Effector CD8-positive, alpha-beta T cell (primary cell): ENCODE measurements at regions not wholly inside any gene's neighbourhood (a gene's known extent, or its start where the extent isn't known, plus 50 kb on each side); places are given as distances from the start of the nearest gene placed in this dataset.
"Not testable (repeated sequence)": the region's sequence is repeated elsewhere in the genome, so short reads cannot be mapped to it uniquely, and the experiment has no call there.

Source experiments
- DNase-seq: peaks from one replicate; lab custom pipeline; 2025; lab: John Stamatoyannopoulos, UW

DNA sequence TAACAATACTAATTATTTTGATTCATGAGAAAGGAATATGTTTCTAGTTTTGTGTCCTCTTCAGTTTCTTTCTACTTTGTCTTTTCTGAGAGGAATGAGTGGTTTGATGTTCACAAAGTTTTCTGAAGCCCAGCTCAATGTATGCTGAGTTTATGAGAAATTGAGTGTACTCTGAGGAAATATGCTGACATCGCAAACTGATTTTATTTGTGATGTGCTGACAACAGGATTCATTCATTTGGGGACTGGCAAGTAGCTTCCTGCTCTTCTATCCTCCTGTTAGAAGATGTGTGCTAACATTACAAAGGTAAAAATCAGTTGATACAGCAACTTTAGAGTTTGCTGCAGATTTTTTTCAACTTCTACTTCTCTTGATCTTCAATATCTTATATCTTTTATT, 403.2 kb upstream of the CDH19 start:
- DNase-seq, result no peak

DNA sequence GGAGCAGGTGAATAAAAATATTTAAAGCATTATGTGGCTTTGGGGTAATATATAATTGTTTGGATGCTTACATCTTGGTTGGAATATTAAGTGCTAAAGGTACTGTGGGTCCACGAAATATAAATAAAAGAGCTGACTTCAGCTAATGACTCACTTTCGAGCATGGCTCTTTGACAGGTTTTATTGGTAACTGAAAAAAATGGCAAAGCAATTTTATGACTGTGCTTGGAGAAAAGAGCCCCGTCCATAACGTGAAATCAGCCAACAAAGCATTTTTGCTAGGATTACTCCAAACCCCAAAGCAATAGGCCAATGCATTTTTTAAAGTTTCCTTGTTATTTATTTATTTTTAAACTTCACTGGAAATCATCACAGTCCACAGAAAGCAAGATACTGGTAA, 397.2 kb upstream of the CDH19 start:
- DNase-seq, result no peak

DNA sequence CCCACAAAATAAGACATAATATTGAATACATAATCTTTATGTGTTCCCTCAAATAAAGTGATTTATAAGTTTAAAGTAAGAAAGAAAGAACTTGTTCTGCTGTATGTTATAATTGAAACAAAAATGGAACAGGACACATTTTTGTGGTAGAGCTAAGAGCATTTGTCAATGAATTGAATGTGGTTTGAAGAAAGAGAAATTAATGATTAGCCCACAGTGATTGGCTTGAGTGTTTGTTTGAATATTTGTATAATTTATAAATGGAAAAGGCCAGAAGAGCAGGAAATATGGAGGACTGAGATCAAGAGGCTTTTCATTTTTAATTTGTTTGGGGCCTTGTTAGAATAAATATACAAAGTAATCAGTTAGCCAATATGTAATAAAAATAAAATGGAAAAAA, 395.1 kb upstream of the CDH19 start:
- DNase-seq, result no peak

DNA sequence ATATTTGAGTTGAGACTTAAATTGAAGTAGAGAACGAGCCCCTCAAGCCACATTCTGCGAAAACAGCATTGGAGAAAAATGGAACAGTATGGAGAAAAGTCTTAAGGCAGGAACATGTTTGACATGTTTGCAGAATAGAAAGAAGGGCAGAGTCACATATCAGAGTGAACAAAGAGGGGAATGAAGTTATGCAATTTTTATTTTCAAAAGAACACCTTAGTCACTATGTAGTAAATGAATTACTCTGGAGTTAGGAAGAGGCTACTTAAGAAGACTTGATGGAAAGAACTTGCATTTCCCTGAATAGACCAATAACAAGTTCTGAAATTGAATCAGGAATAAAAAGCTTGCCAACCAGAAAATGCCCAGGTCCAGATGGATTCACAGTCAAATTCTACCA, 391.4 kb upstream of the CDH19 start:
- DNase-seq, result no peak

DNA sequence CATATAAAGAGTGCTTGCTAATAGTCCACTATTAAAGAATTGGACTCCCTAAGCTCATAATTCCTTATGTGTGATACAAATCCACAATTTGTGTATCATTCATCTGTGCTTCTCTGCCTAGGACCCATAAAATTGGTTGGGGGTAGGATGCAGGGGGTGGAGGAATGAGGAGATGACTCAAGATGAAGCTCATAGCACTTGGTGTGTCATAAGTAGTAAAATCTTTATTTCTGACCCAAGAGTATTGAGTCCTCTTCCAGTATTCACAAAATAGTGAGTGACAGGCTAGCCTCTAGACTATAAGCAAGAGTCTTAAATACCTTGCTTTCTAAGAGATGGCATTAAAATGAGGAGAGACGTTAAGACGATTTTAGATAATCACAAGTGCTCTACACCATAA, 390.9 kb upstream of the CDH19 start:
- no peak for DNase-seq

DNA sequence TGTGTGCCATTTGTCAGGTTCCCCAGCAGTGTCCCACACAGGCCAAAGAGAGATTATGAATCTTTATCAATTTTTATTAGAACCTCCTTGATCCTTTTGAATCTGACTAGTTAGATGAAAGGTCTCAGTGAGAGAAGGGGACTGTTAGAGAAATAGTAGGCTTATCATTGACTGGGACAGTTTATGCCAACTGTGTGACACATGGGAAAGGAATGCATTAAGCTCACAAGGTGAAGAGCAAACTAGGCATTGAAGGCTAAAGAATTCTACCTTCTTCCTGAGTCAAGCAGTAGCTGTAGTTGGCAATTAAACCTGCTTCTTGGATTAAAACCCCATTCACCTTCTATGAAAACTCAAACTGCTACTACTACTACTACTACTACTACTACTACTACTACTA, 389.6 kb upstream of the CDH19 start:
- DNase-seq, result no peak

DNA sequence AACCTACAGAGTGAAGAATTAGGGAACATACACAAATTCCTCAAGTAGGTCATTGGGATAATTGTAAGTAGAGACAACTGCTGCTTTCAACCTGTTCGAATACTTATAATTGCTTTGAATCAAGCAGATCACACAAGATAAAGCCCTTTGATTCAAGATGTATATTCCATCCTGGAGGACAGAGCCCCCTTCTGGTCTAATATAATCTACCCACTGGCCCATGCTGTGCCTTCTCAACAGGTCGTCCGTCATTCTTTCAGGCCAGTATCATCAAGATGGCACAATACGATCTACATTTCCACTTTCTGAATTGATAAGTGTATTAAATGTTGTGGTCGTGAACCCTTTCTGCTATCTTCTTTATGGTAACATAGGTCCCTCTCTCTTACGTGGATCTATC, 387.0 kb upstream of the CDH19 start:
- DNase-seq, result no peak

DNA sequence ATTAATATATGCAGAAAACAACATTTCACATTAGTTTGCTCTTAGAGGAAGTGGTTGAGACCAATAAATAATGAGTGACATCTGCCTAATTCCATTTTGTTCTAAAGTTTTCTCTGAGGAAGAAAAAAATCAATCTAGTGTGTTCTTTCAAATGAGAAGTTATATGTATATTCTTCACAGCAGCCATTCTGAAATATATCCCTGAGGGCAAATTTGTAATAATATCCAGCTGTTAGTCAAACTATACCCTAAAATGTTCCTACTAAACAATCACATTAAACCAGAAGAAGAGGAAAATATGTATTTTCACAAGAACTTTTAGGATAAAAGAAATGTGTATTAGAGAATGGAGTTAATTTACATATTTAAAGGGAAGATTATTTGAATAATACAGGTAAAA, 375.1 kb upstream of the CDH19 start:
- DNase-seq, result no peak

DNA sequence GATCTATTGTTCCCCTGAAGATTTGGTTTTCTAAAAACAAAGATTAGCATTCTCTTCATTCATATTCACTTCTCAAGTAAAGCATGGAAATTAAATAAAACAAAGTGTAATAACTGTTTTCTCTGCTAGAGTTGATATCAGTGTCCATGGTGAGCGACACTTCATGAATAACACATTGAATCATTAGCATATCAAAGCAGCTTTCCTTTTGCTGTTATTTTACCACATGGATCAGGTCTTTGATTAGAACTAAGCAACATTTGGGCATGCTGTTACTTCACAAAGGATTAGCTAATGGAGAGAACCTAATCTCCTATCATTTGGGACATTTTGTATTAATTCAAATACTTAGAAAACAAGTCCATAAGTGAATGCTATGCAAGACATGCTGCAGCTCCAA, 368.8 kb upstream of the CDH19 start:
- DNase-seq, result no peak

DNA sequence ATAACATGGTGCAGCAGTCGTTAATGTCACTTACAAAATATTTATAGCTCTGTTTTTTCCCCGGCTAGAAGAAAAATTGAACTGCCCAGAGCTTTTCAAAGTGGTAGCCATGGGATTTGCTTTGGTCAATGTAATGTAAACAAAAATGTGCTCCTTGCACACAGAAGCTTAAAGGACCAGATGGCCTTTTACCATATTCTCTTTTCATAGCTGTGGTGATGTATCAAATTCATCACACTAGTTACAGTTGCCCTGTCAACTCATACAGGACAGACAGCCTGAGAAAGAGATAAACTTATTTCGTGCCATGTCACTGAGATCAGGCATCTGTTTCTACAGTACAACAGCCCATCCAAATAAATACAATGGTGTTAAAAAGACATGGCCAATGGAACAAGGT, 368.1 kb upstream of the CDH19 start:
- no peak for DNase-seq

DNA sequence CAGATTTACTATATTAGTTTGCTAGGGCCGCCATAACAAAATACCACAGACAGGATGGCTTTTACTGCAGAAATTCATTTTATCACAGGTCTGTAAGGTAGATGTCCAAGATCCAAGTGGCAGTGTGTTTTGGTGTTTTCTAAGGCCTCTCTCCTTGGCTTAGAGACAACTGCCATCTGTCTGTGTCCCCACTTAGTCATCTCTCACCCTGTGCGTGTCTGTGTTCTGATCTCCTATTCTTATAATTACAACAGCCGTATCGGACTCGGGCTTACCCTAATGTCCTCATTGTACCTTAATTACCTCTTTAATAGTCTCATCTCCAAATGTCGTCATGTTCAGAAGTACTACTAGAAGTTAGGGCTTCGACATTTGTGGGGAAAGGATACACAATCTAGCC, 362.3 kb upstream of the CDH19 start:
- no peak for DNase-seq

DNA sequence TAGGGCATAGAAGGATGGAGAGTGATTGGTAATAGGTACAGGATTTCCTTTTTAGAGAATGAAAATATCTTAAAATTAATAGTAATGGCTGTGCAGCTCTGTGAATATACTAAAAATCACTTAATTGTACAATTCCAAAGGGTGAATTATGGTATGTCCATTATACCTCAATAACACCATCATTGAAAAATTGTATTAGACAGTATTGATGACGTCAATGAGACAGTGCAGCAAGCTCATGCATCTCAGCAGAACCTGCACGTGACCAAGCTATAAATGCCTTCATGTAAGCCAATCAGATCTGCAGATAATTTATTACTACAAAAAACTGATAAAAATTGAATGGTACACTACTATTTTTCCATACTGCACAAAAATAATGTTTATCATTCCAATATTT, 354.4 kb upstream of the CDH19 start:
- no peak for DNase-seq

DNA sequence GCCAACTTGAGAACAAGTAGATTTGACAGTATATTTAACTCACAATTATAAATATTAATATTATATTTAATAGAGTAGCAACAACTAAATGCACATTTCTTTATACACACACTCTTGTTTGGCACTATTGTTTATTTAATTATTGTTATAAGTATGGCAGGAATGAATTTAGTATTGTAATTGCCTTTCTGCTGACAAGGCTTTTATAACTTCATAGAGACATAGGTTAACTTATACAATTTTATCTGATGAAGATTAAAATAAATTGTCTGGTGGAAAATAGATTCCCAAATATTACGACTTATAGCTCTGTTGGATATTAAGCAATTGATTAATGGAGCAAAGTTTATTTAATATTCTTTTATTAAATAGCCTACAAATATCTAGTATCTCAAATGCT, 347.9 kb upstream of the CDH19 start:
- no peak for DNase-seq

DNA sequence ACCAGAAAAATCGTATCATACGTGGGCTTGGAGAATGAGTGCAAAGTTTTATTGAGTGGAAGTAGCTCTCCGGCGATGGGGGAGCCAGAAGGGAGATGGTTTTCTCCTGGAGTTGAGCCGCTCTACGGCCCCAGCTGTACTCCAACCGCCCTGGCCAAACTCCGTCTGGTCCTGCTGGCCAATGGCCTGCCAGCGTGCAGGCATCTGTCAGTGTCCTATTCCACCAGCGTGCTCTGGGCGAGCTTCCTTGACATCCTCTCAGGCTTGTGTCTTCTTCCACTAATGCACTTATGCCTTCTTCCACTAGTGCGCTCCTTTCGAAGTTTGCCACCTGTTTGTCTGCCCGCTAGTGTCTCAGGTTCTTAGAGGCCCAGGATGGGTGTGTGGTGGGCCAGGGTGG, 345.5 kb upstream of the CDH19 start:
- no peak for DNase-seq

DNA sequence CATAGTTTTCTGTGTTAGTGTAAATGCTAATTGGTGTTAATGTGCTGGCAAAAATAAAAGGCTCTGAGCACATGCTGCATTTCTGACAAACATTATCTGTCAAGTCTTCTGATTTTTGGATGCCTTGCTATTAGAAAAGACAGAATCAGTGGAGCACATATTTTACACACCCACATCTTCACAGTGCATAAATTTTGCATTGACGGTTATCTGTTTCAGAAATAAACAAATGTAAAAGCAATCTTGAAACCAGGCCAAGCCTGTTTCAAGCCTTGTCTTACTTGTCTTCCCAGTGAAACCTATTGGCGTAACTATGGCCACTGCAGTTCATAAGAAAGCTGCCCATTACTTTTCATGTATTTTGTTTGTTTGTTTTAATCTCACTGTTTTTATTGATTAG, 333.7 kb upstream of the CDH19 start:
- no peak for DNase-seq

DNA sequence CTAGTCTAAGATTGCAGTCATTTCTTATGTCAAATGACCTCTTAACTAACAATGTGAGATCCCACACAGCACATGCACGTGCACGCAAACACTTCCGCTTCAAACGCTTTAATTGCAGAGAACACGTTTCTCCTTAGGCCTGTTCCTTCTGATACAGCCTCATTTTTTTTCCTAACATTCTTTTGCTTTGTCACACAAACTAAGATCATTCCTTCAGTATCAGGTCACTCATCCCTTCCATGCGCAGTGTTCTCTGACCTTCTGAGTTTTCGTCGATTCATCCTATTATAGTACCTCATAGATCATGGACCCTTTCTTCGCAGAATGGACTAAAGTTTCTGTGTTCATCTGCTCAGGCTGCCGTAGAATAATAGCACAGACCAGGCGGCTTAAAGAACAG, 327.1 kb upstream of the CDH19 start:
- DNase-seq, result no peak

DNA sequence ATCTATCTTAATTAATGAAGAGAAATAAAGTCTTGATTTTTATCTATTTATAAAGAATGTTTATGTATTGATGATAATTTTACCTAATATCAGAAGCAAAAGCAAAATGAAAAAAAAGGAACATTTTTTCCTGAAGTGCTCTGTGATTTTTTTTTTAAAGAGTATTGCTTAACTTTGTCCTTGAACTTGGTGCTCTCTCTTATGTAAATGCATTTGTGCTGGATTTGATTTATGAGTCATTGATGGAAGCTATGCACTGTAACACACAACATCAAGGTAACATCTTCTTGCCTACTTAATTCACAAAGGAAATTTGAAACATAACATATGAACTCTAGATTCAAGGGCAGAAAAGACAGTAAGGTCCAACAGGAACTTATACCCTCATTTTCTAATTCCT, 312.9 kb upstream of the CDH19 start:
- no peak for DNase-seq

DNA sequence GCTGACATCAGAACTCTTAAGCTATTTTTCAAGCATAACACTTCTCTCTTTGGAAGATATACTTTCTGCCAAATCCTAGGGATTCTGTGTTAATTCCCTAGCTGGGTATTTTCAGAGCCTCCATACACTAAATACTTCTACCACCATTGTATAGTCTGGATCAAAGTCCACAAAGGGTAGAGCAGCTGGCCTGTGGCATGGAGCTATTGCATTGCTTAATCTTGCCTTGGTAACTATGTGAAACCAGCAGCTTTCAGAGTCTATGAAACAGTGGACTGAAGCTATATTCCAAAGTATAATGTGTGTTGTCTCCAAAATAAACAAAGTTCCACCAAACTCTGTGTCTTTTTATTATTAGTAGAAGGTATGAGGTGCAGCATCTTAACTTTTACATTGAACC, 296.9 kb upstream of the CDH19 start:
- no peak for DNase-seq

DNA sequence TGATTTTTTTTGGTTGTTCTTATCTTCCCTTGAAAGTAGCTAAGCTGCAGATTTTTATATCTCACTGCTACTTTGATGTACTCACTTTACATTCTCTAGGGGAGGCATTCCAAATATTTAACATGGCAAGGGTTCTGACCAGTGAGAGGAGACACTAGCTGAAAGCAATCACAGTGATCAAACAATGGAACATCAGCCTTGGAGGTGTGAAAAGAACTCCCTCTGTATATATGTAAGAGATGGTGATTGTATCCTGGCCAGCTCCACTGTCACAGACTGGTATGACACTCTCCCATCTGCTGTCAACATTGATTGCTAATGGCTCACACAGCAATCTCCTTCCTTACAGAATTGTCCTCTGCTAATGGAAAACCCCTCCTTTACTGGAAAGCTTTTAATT, 291.7 kb upstream of the CDH19 start:
- DNase-seq, result no peak

DNA sequence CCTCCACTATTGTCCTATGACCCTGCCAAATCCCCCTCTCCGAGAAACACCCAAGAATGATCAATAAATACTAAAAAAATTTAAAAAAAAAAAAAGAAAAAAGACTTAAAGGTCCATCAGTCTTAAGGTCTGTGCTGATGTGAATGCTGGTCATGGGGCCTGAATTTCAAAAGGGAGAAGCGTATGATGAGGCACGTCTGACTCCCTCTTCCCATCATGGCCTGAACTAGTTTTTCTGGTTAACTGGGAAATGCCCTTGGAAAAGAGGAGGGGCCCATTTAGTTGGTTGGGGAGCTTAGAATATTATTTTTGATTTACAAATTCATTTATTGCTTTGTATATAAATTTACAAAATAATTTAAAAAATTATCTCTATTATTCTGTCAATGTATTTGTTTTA, 291.0 kb upstream of the CDH19 start:
- no peak for DNase-seq

DNA sequence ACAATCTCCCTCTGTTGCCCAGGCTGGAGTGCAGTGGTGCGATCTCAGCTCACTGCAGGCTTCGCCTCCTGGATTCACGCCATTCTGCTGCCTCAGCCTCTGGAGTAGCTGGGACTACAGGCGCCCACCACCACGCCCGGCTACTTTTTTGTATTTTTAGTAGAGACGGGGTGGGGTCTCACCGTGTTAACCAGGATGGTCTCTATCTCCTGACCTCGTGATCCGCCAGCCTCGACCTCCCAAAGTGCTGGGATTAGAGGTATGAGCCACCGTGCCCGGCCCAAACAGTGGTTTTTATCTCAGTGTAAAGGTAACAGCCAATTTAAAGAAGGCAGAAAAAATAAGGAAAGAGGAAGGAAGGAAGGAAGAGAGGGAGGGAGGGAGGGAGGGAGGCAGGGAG, 288.5 kb upstream of the CDH19 start:
- not testable (repeated sequence) for DNase-seq

DNA sequence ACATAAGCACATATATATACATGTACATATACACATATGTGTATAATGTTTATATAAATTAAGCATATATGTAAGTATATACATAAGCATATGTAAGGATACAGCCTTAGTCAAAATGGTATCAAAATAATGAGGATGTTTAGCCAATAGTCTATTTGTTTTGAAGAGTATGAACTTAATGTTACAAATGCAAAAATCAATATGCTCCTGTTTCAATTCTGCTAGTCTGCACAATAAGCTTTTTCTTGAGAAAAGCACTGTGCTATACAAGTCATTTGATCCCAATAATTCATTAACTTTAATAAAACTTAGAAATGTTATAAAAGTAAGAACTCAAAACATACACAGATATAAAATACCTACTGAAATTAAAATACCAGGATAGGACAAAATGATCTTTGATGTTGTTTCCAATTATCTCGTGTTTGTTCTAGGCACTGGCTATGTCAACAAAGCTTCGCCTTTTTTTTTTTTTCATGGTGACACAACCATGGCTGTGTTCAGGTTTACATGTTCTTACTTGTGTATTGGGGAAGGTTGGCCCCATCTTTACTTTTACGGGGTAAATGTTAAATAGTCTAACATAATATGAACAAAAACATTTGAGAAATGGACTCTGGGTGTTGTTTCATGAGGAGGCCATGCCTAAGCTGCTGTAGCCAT, 271.1 kb upstream of the CDH19 start:
- DNase-seq, result no peak

DNA sequence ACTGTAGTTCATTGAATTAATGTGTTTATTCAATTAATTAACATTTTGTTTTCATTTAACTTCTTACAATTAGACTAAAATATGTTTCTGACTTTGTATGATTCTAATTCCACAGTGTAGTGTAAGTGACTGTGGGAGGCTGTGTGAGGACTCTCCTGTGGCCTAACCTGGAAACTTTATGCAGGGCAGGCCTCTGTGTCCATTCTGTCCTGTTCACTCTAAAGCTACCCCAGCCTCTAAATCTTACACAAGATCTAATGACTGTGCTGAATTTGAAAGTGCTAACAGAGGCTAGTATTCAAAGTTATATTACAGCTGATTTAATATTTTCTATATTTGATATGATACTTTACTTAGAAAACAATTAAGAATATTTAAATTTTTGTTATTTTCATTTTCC, 270.5 kb upstream of the CDH19 start:
- no peak for DNase-seq

DNA sequence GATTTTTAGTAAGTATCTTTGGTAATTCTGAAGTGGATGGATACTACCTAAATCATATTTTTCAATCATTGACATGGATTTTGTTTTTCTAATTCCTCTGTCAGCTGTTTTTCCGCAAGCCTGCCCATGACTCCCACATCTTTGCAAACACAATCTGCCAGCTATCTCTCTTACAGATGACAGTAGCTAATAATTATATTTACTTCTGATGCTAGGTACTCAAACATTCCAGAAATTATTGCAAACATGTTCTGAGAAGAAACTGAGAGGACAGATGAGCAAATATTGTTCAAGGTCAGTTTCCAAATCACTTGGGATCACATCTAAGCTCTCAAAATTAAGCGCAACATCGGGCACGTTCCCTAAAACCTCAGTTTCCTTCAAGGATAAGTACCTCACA, 270.0 kb upstream of the CDH19 start:
- DNase-seq, result no peak

DNA sequence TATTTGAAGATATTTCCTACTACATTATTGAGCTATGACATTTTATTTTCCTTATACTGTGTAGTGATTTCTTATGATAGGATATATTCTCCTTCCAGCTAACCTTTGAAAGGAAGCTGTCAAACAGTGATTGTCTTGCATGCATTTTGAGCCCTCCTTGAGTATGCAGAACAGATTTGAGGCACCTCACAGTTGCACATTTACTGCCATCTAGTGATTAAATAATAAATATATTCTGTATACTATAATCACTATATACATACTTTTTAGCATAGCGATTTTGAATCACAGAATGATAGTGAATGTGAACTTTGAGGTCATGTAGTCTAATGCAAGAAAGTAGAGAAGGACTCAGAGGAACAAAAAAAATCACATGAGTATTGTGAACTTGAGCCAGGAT, 268.4 kb upstream of the CDH19 start:
- no peak for DNase-seq
